Left lobe of liver (tissue), 2 donors: ENCODE measurements at regions not wholly inside any gene's neighbourhood (a gene's known extent, or its start where the extent isn't known, plus 50 kb on each side); places are given as distances from the start of the nearest gene placed in this dataset.
"Not testable (repeated sequence)": the region's sequence is repeated elsewhere in the genome, so short reads cannot be mapped to it uniquely, and the experiment has no call there.

Source experiments
- ATAC-seq: fragments of 200-7000 bp; cut with Tn5 transposase; one replicate; pipeline ENCODE4 v1.9.1; 2020; ENCODE audit warnings: mild to moderate bottlenecking, moderate library complexity
- DNase-seq: peaks from one replicate; pipeline ENCODE4 v3.0.0-alpha.2; 2020; ENCODE audit warnings: low spot score
- donor health status: DM: no; HTN: no; CAD: no; lungs with moderate emphysema.
- donor health status: DM: no; HTN: yes; CAD: no.

DNA sequence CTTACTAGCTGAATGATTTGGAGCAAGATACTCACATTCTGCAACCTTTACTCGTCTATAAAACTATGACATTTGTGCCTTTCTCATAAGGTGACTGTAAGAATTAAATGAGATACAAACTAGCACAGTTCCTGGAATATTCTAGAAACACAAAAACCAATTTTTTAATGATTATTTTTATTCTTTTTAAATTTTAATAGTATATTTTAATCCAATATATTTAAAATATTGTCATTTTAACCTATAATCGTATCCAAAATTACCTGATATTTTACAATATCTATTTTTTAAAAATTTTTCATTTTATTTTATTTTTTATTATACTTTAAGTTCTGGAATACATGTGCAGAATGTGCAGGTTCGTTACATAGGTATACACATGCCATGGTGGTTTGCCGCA lies 238.1 kb downstream of the OLFM4 start:
- DNase-seq (no peak), ATAC-seq (no peak)

DNA sequence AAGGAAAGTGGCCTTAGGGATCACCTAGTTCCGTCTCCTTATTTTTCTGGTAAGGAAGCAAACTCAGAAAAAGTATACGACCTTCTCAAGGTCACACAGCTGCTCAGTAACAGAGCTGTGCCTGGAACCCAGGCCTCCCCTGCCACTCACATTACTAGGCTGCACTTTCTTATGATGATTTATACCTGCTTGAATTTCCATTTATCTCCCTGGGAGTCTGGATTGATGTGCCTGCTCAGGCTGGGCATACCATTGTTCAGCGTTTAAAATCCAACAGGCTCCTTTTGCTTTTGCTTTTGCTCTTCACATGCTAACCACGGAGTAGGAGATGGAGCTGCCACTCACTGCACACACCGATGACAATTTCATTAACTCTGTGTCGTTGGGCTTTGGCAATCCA lies 241.0 kb downstream of the OLFM4 start:
- DNase-seq, result no peak
- ATAC-seq, result no peak

DNA sequence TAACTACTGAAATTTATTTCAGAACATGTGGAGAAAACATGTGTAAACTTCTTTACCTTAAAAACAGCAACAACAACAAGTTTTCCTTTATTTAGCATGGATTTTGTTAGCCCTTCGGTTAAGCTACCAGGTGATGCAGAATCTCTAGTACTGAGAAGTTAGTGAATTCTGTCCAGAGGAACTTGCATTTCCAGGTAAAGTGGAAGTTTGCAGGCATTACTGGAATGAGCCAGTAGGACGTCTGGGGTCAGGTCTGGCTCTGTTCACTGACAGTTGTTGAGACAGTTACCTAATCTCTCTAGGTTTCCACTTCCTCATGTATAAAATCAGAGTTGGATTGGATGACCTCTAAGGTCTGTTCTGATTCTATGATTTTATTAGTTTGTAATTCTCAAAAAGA lies 244.3 kb downstream of the OLFM4 start:
- no peak for ATAC-seq
- DNase-seq, result no peak

DNA sequence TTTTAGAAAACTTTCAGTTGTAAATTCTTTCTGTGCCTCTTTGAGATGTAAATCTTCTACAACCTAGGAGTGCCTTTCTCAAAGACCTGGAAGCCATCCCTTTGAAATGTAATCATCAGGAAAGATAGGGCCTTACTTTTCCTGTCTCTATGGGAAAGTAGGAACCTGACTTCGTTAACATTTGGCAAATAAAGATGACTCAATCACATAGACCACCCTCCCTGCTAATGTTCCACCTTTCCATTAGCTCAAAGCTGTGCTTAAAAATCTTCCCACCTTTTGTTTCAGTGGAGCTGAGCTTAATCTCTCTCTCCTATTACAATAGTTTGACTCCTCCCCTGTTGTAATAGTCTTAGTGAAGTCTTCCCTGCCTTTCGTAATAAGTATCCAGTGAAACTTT lies 247.7 kb downstream of the OLFM4 start:
- DNase-seq, result no peak
- ATAC-seq, result no peak

DNA sequence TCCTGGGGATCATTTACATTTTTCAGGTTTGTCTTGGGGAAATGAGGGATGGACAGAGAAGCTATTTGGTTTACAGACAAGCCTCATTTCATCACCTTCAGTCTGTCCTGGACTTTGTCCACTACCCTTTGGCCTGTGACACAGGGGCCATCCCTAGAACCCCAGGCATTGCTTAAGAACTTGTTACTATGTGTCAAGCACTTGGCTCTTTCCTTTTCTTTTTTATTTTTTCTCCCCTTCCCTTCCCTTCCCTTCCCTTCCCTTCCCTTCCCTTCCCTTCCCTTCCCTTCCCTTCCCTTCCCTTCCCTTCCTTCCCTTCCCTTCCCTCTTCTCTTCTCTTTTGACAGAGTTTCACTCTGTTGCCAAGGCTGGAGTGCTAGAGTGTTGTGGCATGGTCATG lies 253.1 kb downstream of the OLFM4 start:
- DNase-seq, result no peak

DNA sequence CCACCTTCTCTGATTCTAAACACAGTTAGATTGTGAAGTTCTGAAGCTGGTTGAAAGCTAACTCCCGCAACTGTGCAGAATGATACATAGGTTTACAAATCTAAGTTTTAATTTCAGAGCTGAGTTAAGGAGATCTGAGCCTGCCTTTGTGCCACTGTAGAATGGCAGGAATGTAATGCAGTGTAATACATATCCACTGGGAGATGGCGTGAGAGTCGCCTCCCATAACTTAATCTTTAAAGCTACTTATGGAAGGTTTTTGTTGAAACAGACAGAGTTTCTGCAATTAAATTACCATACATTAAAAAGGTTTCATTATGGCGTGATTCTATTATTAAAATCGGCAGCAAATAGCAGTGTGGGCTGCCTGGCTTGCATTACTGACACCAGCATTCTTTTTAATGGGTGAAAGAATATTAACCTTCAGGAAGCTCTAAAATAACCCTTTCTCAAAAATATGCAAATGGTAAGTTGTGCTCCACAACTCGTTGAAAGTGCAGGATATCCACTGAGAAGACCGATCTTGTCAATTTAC lies 257.4 kb downstream of the OLFM4 start:
- ATAC-seq (no peak), DNase-seq (no peak)

More for the DNA sequence above, 253.1 kb downstream of the OLFM4 start:
- no peak for ATAC-seq

DNA sequence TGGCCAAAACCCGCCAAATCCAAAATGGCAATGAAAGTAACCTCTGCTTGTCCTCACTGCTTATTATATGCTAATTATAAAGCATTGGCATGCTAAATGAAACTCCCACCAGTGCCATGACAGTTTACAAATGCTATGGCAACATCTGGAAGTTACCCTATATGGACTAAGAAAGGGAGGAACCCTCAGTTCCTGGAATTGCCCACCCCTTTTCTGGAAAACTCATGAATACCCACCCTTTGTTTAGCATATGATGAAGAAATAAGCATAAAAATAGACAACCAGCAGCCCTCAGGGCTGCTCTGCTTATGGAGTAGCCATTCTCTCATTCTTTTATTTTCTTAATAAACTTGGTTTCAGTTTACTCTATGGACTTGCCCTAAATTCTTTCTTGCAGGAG lies 269.8 kb downstream of the OLFM4 start:
- DNase-seq, result no peak
- no peak for ATAC-seq

DNA sequence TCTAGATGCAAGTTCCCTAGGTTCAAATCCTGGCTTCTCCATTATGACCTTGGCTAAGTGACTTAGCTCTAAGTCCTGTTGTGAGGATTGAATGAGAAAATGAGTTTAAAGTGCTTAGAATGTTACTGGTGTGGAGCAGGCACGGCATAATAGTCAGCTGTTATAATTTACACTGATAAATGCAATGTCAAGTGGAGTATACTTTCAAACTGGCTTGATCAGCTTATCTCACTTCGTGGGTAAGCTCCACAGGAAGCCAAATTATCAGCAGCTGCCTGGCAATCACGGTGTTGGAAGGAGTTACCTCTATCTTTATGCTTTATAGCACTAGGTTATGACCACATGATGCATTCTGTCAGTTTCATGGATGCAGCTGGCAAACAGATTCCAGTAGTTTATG lies 272.8 kb downstream of the OLFM4 start:
- DNase-seq (no peak), ATAC-seq (no peak)

DNA sequence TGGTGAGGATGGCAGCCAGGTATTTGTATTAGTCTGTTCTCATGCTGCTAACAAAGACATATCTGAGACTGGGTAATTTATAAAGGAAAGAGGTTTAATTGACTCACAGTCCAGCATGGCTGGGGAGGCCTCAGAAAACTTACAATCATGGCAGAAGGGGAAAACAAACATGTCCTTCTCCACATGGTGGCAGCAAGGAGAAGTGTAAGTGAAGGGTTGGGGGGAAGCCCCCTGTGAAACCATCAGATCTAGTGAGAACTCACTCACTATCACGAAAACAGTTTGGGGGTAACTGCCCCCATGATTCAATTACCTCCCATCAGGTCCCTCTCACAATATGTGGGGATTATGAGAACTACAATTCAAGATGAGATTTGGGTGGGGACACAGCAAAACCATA lies 276.8 kb downstream of the OLFM4 start:
- not testable (repeated sequence) for ATAC-seq, DNase-seq

DNA sequence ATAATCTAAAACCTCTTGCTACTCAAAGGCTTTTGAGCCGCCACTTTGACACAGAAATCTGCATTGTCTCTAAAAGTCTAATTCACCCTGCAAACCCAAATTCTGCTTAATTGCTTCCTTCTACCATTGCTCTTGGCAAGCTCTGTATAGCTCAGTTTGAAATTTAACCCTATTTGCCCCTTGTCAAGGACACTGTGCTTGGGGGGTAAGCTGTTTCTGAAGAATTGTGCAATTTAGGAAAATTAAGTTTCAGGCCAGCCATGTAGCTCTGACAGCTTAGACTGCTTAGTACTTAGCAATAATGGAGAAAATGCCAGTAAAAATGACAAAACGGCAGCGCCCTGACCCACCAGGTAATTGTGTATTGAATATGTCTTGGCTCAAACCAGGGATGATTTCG lies 282.2 kb downstream of the OLFM4 start:
- no peak for ATAC-seq
- DNase-seq, result no peak

DNA sequence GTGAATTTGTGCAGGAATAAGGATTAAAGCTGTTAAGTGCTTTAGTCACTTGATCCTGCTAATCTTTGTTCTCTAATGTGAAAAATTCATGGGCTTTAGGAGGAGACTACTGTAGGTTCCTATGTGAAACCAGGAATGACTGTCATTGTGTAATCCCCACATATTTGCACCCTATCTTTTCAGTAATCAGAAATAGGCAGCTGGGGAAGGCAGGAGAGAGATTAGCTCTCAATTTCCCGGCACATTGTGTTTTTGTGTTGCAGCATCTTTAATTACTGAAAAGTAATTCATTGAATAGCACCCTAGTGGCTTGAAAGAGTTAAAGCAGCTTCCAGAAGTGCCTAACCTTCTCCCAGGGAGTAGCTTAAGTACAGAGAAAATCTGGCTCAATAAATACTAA lies 282.9 kb downstream of the OLFM4 start:
- ATAC-seq, result no peak
- DNase-seq, result no peak

DNA sequence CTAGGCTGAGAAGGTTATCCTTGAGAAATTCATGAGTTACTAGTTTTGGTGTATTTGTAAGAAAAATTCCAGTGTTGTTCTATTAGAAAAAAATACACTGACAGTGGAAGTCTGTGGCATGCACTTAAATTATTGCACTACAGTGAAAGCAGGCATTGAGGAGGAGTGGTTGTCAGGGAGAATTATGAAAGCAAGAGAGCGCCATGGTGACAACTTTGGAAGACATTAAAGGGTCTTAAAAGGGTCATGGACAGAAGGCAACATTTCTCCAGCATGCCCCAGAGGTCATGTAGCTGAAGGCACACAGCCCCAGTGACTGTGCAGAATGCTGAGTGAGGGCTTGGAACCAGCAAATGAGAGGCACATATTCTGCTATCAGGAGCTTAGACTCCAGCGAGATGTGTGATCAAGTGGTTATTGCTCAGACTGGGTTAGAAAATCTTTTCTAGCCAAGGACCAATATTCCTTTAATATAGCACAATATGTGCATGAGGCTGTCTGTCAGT lies 292.7 kb downstream of the OLFM4 start:
- DNase-seq (no peak), ATAC-seq (no peak)

DNA sequence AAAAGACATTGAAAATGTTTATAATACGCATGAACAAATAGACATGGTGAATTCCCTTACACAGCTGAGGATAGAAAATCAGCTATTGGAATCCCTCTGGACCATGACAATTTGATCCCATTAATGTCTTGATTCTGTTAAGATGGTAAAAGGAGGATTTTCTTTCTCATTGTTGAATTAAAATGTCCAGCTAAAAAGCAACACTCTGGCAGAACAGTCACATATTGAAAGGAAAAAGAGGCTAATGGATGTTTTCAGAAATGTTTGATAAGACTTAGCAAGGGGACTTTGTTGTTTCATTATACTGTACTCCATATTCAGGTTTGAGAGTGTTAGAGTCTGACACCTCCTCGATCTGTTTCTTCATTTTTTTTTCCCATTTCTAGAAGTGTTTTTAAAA lies 296.0 kb downstream of the OLFM4 start:
- DNase-seq (no peak), ATAC-seq (no peak)

DNA sequence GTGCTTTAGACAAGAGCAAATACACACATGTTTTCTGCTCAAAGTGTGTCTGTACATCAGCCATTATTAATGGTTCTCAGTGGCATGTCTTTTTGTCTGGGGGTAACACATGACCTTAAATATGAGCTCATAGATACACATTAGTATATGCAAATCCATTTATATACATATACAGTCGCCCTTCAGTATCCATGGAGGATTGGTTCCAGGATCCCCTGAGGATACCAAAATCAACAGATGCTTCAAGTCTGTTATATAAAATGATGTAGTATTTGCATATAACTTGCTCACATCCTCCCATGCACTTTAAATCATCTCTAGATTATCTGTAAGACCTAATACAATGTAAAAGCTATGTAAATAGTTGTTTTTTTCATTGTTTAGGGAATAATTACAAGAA lies 298.1 kb downstream of the OLFM4 start:
- no peak for DNase-seq

DNA sequence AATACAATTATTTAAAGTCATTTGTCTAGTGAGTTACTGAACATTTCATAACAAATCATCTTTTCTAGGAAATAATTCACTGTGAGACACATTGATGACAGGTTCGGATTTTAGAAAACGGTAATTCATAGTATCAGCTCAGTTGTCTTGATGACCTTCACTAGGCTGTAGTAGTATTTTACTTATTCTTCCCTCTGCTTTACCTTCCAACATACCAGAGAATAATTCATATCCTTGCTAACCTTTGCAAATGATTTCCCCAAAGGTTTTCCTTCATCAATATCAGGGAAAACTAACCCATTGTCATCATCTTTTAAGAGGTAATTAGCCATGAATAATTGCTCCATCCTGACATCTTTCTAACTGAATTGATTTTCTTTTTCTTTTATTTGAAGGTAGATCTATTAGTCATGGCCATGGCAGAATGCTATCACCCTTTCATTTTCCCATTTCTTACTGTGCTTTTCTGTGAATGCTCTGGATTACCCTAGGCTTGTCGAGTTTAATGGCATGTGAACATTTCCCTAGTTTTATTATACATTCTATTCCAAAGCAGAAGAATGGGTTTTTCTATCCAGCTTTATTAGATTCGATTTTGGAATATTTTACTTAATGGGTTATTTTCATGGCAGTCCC lies 299.2 kb downstream of the OLFM4 start:
- ATAC-seq (no peak), DNase-seq (no peak)

More for the DNA sequence above, 298.1 kb downstream of the OLFM4 start:
- ATAC-seq, result no peak

DNA sequence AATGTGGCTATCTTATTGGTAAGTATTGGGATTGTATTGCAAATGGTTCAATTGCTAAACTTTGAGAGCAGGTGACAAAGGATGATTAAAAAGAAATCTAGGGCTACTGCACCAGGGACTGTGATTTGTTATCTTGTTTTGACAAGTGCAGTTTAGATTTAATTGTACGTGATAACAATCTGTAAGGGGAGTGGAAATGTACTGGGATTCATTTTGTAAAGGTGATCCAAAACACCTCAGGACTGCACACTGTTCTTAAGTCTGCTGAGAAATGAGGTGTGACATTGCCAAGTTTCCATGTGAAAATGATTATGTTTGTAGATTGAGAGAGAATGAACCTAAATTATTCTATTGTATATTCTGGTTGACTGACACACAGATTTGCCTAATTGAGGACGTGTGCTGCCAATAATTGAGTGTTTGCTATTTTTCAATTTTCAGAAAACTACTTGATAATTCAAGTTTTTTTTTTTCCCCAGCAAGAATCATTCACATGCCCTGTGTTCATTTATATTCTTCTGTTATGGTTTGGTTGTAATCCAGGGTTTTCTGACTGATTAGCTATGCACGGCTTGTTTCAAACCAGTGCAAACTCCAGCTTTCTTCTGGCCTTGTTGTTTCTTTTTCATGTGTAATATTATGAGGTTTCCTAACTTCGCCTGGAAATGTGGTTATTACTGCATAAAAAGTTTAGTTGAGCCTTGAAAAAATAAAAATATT lies 308.0 kb downstream of the OLFM4 start:
- no peak for DNase-seq
- no peak for ATAC-seq

DNA sequence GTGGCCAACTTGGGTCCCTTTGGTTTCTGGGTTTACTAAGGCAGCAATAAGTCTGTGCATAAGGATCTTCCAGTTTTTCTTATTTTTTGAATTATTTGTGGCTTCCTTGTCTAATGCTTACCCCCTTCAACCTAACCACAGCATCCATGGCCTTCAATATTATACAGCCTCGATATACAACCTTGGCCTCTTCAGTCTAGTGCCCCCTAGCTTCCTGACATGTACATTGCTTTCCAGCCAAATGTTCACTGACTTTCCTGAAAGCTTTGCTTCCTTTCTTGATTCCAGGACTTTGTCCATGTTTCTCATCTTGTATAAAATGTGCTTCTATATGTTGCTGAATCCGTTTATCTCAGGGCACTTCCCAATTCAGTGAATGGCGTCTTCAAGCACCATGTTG lies 310.1 kb downstream of the OLFM4 start:
- ATAC-seq (no peak), DNase-seq (no peak)

DNA sequence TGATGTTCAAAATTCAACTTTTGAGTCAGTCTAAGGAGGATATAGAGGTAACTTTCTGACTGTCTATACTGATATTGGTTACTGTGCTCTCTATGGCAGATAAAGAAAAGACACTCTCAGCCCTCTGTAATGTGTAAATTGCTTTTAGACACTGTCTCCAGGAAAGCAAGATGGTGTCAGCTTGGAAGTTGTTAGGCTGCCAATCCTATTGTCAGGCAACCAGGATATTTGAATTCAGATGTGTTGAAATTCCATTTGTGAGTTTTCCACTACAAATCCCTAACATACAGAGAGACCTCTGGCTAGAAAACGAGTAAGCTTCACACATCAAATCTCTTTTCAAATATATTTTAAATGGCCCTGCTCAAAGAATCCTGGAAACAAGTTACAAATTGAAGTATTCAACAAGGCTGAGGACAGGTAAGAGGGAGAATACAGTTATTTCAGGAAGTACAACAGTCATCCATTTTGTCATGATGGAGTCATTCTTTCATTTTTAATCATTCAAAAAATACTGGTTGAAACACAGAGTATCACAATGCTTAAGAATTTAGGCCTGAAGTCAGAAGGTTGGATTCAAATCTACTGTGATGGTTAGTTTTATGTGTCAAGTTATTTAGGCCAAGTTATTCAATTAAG lies 312.0 kb downstream of the OLFM4 start:
- DNase-seq (no peak), ATAC-seq (no peak)

DNA sequence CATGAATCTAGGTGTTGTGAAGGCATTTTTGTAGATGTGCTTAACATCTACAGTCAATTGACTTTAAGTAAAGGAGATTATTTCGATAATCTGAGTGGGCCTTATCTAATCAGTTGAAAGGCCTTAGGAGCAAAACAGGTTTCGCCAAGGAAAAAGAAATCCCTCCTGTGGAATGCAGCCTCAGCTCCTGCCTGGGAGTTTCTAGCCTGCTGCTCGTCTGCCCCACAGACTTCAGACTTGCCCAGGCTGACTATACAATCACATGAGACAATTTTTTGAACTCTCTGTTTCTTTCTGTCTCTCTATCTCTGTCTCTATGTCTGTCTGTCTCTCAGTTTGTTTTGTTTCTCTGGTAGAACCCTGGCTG lies 312.5 kb downstream of the OLFM4 start:
- ATAC-seq (no peak), DNase-seq (no peak)

DNA sequence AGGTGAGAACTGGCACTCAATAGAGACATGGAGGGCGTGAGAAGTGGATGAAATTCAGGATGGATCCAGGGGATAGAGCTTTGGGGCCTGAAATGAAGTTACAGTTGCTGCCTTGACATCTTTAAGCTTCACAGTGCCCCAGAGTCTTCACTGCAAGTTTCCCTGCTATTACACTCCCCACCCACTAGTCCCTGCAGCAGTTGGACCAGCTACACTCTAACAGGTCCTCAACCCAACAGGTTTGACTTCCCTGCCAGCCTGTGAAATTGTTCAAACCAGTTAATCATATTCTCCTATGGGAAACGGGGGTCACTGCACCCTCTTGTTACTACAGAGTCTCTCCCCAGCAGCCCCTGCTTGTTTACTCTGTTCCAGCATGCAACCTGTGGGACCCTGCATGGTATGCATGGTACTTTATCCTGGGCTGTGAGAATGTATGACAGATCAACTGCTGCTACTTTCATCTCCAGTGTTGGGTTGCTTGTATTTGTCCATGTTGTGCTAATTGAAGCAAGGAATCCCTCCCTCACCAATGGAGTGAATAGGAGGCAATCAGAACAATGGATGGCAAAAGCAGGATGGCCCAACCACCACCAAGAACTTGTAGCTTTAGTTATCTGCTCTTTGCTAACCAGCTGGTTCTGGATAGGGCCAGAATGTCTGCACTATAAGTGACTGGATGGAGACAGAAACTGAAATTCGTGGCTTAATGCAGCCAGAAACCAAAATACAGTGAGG lies 314.2 kb downstream of the OLFM4 start:
- ATAC-seq (no peak), DNase-seq (no peak)

DNA sequence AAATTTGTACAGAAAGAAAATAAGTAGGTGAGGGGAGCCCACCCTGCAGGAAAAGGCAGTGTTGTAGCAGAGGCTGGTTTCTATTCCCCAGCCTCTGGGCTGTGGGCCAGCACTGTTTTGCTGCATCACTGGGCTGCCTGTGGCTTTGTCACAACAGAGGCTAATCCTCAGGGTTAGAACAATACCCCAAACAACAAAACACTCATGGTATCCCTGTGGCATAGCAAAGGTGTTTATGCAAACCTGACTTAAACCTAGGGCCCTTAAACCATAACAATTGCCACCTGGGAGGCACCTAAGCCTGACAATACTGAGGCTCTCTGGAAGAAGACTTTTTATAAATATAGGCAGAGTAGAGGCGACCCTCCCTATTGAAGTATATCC lies 314.7 kb downstream of the OLFM4 start:
- ATAC-seq, result no peak
- DNase-seq, result no peak
